HepG2 (cell line): ENCODE measurements at regions not wholly inside any gene's neighbourhood (a gene's known extent, or its start where the extent isn't known, plus 50 kb on each side); places are given as distances from the start of the nearest gene placed in this dataset.

Experiments used
- ATAC-seq: fragments of 200-7000 bp; cut with Tn5 transposase; 3 replicates; pipeline ENCODE4 v1.9.1; 2020; ENCODE audit warnings: mild to moderate bottlenecking, moderate library complexity
- BruUV-seq: library from RNA; stranded (reverse); fragments of 400-500 nt; replicated peaks from 2 replicates; lab custom pipeline; 2021; lab: Mats Ljungman, UMichigan
- CTCF ChIA-PET: fragments of 300-600 bp; formaldehyde crosslinking; extraction: SDS; loops from one replicate; lab custom pipeline; 2021; ENCODE audit warnings: low total read pairs, inconsistent platforms, low intra/inter-chr PET ratio; lab: Yijun Ruan, JAX
- POLR2A ChIA-PET: fragments of 350-600 bp; sonication (Branson Sonifier 250); formaldehyde crosslinking; loops from one replicate; lab custom pipeline; 2020; ENCODE audit warnings: antibody characterized with exemption, inconsistent platforms; lab: Yijun Ruan, JAX
- DNase-seq: peaks from one replicate; pipeline ENCODE4 v3.0.0-alpha.2; 2015; ENCODE audit warnings: low spot score
- FAIRE-seq: peaks from 3 replicates; lab custom pipeline; 2011; peaks lifted over from hg19 to GRCh38; lab: Jason Lieb, UNC
- H2AFZ ChIP-seq: one replicate; pipeline ENCODE4 v1.6.1; 2011; ENCODE audit warnings: low read length, inconsistent platforms
- H3K27ac ChIP-seq: fragments of 300-600 bp; 3 replicates; pipeline ENCODE4 v1.8.0; 2011; ENCODE audit warnings: mixed run types, mild to moderate bottlenecking, mixed read lengths, low read length, inconsistent platforms; ENCODE audit not compliant: insufficient read depth; ENCODE audit errors: extremely low read length
- H3K27me3 ChIP-seq, 2 experiments: fragments of 200-600 bp in 1 of 2; 2 replicates in 1 of 2; 3 replicates in 1 of 2; pipeline versions ENCODE4 v1.6.0 to v1.8.0; 2011; ENCODE audit warnings: low read length in 2 of 2, mild to moderate bottlenecking in 2 of 2, moderate library complexity in 2 of 2, inconsistent platforms in 1 of 2; ENCODE audit not compliant: insufficient read depth in 2 of 2, control insufficient read depth in 1 of 2
- H3K36me3 ChIP-seq, 2 experiments: fragments of 200-600 bp in 1 of 2; replicated peaks in 1 of 2; 2 replicates in 1 of 2; 3 replicates in 1 of 2; pipeline versions ENCODE4 v1.5.1 to v1.8.0; 2011; ENCODE audit warnings: low read length in 2 of 2, inconsistent platforms in 1 of 2; ENCODE audit not compliant: insufficient read depth in 2 of 2, control insufficient read depth in 1 of 2
- H3K4me1 ChIP-seq: 2 replicates; pipeline ENCODE4 v1.5.1; 2012; ENCODE audit warnings: low read length, inconsistent platforms; ENCODE audit not compliant: insufficient read depth
- H3K4me2 ChIP-seq: 2 replicates; pipeline ENCODE4 v1.6.0; 2011; ENCODE audit warnings: low read depth, low read length, inconsistent platforms
- H3K4me3 ChIP-seq, 3 experiments: fragments of 200-600 bp in 1 of 3; sonication (generic), shearing (Covaris generic) in 1 of 3; replicated peaks in 1 of 3; 2 replicates each; pipeline ENCODE4 v1.5.1; 2011 to 2016; ENCODE audit warnings: low read length in 3 of 3, inconsistent platforms in 2 of 3, low read depth in 2 of 3, mild to moderate bottlenecking in 2 of 3, control low read depth in 1 of 3, mixed read lengths in 1 of 3; ENCODE audit not compliant: insufficient read depth in 1 of 3
- H3K79me2 ChIP-seq: one replicate; pipeline ENCODE4 v1.6.1; 2011; ENCODE audit warnings: low read length, inconsistent platforms; ENCODE audit not compliant: insufficient read depth
- H3K9ac ChIP-seq: 2 replicates; pipeline ENCODE4 v1.6.0; 2011; ENCODE audit warnings: mild to moderate bottlenecking, low read depth, low read length, inconsistent platforms; ENCODE audit not compliant: insufficient read depth
- H3K9me3 ChIP-seq: 2 replicates; pipeline ENCODE4 v1.5.1; 2012; ENCODE audit warnings: mild to moderate bottlenecking, low read length
- H4K20me1 ChIP-seq: 2 replicates; pipeline ENCODE4 v1.6.0; 2011; ENCODE audit warnings: inconsistent platforms, mild to moderate bottlenecking, low read length, moderate library complexity; ENCODE audit not compliant: insufficient read depth
- CEBPB ChIP-seq: IDR thresholded peaks from 2 replicates; pipeline ENCODE4 v1.6.1; 2011; ENCODE audit warnings: low read depth, low read length, improper control_type of control experiment, borderline replicate concordance
- PRMT3 ChIP-seq: sonication (generic); formaldehyde crosslinking; IDR thresholded peaks from 2 replicates; pipeline ENCODE4 v1.8.1; 2022; ENCODE audit warnings: low read depth, mild to moderate bottlenecking, moderate library complexity, missing genetic modification reagents, borderline replicate concordance
- ZNF460 ChIP-seq: sonication (generic); formaldehyde crosslinking; IDR thresholded peaks from 2 replicates; pipeline ENCODE4 v1.5.1; 2020; ENCODE audit warnings: missing genetic modification reagents, mild to moderate bottlenecking, borderline replicate concordance
- whole genome bisulfite sequencing: methylation state at CpG from one replicate; pipeline ENCODE4 v1.1.6; 2017; ENCODE audit warnings: low lambda C conversion rate; 5-methylcytosine and 5-hydroxymethylcytosine counted together
- in situ Hi-C: cut with HindIII; loops from 2 replicates; pipeline ENCODE4 v1.10.0; 2017; ENCODE audit warnings: low pct_unique_long_range_greater_than_20kb; ENCODE audit not compliant: extremely low pct_ligation_motif_present
- intact Hi-C: fragments of 100-400 bp; cut with micrococcal nuclease; formaldehyde crosslinking; loops from one replicate; pipeline ENCODE4 v1.10.0; 2022; ENCODE audit not compliant: unreplicated experiment

DNA sequence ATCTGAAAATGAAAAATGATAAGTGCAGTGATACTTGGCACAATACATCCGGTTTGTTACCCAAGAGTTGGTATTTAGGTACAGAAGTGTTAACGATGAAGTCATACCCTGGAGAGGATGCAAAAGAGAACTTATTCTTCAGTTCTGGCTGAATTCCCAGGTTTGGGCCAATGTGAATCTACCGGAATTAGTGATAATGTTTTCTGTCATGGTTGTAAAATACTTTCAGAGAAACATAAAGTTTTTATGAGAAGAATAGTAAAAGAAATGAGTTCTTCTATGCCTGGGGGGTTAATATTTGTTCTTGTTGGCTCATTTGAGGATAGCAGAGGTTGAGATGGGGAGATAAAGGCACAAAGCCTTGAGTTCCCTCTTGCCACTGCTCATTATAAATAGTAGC, 509.9 kb upstream of the POU3F2 start:
- FAIRE-seq (no peak), DNase-seq (no peak), ATAC-seq (no peak)
- intact Hi-C loops: no loop called here
- in situ Hi-C loops: no loop called here
- Histone ChIP-seq H3K4me3 (no peak overlapping the region), H3K9me3 (no peaks in the 10 kb centered on the region), H4K20me1 (no peaks in the 10 kb centered on the region), H3K4me1 (no peaks in the 10 kb centered on the region), H3K27ac (no peak overlapping the region), H2AFZ (no peak overlapping the region), H3K79me2 (no peaks in the 10 kb centered on the region), H3K9ac (no peak overlapping the region), H3K4me2 (no peak overlapping the region), H3K36me3 (no peaks in the 10 kb centered on the region), H3K27me3 (no peaks in the 10 kb centered on the region)
- CTCF ChIA-PET: no interaction called here
- WGBS: 12% methylated on average over 3 of the region's 3 CpGs
- TF ChIP-seq PRMT3 (CRISPR knock-in tag): no peak
- no TSS peak for BruUV-seq
- POLR2A ChIA-PET: no interaction called here

DNA sequence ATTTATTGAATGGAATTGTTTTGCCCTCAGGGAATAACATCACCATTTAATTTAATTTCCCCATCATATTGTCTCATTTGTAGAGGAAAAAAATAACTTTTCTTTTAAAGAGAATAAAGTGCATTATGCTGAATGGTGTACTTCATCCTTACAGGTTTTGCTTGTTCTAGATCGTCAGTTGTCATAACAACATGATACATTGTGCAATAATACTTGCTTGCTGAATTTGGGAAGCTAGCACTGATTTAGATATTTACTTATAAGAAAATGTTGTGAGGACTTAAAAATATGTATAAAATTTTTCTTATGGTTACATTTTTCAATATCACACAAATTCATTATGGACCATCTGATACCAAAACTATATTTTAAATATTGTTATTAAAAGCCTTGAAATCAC, 509.0 kb upstream of the POU3F2 start:
- H2AFZ ChIP-seq: no peak overlapping the region
- H4K20me1 ChIP-seq: no peaks in the 10 kb centered on the region
- no peaks in the 10 kb centered on the region for H3K36me3 ChIP-seq
- no peaks in the 10 kb centered on the region for H3K79me2 ChIP-seq
- no peak overlapping the region for H3K4me3 ChIP-seq
- H3K27ac ChIP-seq: no peak overlapping the region
- ATAC-seq: no peak
- in situ Hi-C loops: no loop called here
- TF ChIP-seq CEBPB (peak; percentile 53; the same call in 1 of the 2 replicates), ZNF460 (CRISPR knock-in tag) (no peak)
- TF ChIP-seq, all 625 proteins: peak for 1
- Histone ChIP-seq H3K9ac (no peak overlapping the region), H3K4me2 (no peak overlapping the region), H3K27me3 (no peaks in the 10 kb centered on the region), H3K4me1 (no peaks in the 10 kb centered on the region), H3K9me3 (no peaks in the 10 kb centered on the region)
- CTCF ChIA-PET: no interaction called here
- FAIRE-seq: no peak
- intact Hi-C loops: no loop called here
- WGBS: 0% methylated on average over 1 of the region's 1 CpG
- POLR2A ChIA-PET: no interaction called here
- DNase-seq: no peak
- no TSS peak for BruUV-seq
